LoVo (cell line): ENCODE measurements at regions not wholly inside any gene's neighbourhood (a gene's known extent, or its start where the extent isn't known, plus 50 kb on each side); places are given as distances from the start of the nearest gene placed in this dataset.
"Not testable (repeated sequence)": the region's sequence is repeated elsewhere in the genome, so short reads cannot be mapped to it uniquely, and the experiment has no call there.

Experiments used
- DNase-seq: peaks from one replicate; pipeline ENCODE4 v3.0.0-alpha.2; 2016; ENCODE audit warnings: low spot score

DNA sequence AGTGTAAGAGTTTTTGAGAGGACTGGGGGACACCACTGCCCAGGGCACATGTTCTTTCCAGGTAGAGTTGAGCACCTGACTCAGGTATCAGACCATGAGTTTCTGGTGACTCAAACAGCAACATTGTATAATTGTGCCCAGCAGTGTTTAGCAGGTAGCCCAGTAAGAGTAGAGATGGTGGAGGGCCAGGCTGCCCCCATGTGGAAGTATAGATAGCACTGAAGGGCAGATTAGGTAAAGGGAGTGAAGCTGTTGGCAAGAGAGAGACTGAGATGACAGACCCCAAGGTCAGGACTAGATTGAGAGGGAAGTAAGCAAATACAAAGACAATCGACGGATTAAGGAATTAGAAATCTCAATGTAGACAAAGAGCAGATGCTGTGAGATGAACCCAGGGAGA is 74.6 kb downstream of the TRIM42 start:
- DNase-seq, result no peak

GRCh38 chr3:140753865-140754754 is 76.2 kb downstream of the TRIM42 start:
- DNase-seq, result no peak

- DNase-seq, result no peak
These were observed 77.1 kb downstream of the TRIM42 start for GRCh38 chr3:140754936-140755335.

GRCh38 chr3:140756240-140757016 is 78.6 kb downstream of the TRIM42 start:
- no peak for DNase-seq

DNA sequence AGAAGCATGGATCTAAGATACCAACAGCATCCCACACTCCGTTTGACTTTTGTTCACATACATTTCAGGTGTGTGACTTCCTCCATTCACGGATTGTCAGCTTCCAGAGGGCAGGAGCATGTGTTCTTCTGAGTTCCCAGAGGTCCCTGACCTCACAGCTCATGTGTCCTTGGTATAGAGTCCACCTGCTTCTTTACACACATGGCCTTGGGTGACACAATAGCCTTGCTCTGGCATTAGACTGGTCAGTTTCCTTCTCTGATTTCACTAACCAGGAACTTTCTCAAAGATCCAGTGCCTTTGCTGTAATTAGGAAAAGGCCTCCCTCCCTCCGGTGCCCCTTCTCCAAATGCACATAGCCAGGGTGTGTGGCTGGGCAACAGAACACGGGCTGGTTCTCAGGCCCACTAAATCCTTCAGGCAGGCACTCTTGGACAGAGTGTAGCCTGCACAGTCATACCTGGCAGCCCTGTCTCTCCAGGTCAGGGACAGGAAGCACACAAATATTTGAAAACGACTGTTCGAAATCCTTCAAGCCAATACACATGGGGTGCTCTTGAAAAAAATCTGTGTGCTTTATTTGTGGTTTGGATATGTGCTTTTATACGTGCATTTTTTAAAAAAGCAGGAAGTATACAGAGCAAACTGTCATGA is 81.1 kb downstream of the TRIM42 start:
- DNase-seq, result no peak

GRCh38 chr3:140760324-140761075 is 82.6 kb downstream of the TRIM42 start:
- DNase-seq, result no peak

DNA sequence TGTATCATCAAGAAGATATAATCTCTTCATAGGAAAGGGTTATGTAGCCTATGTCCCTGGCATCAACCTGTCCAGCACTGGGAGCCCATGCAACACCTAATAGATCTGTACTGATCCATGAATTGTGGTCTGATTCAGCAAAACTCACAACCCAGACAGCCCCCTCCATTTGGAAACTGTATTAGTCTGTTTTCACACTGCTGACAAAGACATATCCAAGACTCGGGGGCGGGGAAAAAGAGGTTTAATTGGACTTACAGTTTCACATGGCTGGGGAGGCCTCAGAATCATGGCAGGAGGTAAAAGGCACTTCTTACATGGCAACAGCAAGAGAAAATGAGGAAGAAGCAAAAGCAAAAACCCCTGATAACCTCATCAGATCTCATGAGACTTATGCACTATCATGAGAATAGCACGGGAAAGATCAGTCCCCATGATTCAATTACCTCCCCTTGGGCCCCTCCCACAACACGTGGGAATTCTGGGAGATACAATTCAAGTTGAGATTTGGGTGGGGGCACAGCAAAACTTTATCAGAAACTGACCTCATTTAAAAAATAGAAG is 83.3 kb downstream of the TRIM42 start:
- DNase-seq, result no peak

DNA sequence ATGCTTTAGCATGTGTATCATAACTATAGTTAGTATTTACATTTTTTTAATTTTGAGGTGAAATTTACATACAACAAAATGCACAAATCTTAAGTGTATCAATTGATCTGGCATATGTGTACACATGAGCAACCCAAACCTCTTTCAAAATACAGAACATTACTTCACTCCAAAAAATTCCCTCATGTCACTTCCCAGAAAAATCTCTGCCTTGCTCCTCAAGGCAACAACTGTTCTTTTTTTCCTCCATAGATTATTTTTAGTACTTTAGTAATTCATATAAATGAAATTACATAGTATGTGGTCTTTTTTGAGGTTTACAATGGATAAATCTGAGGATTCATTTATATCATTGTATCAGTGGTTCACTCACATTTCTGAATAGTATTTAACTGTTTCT is 84.9 kb downstream of the TRIM42 start:
- DNase-seq, result no peak

DNA sequence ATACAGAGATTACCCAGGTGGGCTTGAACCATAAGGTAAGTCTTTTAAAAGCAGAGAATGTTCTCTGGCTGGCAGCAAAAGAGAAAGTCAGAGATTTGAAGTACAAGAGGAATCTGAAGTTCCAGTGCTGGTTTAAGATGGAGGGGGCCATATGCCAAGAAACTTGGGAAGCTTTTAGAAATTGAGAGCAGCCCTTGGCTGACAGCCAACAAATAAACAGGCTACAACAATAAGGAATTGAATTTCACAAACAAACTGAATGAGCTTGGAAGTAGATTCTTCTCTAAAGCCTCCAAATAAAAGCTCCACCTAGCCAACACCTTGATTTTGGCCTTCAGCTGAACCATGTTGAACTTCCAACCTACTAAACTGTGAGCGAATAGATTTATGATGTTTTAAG is 85.7 kb downstream of the TRIM42 start:
- no peak for DNase-seq

DNA sequence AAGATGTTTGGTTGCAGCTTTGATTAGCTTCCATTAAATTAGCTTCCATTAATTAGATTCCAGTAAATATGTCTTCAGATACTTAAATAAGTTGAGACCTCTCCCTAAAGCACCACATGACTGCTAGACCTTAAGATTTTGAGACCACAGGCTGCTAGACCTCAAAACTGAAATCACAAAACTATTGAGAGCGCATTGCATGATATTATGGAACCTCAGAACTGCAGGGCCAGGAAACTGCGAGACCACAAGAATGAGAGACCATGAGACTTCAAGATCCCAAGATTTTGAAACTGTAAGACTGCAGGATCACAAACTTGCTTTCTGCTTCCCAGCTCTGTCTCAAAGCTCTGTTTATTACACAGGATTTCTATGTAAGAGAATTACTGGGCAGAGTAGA is 87.4 kb downstream of the TRIM42 start:
- no peak for DNase-seq

GRCh38 chr3:140766465-140766864 is 88.6 kb downstream of the TRIM42 start:
- no peak for DNase-seq

- no peak for DNase-seq
These were observed 89.7 kb downstream of the TRIM42 start for GRCh38 chr3:140767566-140767965.

DNA sequence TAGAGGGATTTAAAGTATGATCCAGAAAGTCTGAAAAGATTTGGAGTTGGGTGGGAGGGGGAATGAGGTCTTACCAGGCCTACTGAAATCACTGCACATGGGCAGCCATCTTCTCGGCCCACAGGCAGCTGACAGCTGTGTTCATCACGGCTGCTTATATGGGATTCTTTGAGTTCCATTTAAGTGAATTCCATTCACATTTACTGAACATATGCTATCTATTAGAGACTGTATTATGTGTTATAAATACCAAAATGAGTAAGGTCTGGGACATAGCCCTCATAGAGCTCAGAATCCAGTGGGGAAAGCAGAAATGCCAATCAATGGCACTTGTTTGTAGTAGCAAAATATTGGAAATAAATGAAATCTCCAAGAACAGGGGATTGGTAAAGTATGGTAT is 91.1 kb downstream of the TRIM42 start:
- no peak for DNase-seq

DNA sequence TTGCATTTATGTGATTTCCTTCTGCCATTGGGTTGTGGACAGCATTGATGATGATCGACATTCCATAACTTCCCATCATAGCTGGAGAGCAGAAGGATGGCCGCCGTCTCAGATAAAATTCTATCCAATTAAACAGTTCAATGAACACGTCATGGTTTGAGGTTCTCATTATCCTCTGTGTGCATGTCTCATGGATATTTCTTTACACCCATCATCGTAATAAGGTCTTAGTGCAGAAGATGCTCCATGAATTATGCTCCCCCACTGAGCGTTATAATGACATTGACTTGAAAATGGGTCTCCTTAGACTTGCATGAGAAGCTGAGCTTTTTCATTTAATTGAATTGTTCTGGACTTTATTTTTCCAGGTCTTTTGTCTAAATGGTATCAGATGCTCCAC is 92.1 kb downstream of the TRIM42 start:
- DNase-seq, result no peak

- no peak for DNase-seq
These were observed 93.3 kb downstream of the TRIM42 start for GRCh38 chr3:140770977-140771667.

DNA sequence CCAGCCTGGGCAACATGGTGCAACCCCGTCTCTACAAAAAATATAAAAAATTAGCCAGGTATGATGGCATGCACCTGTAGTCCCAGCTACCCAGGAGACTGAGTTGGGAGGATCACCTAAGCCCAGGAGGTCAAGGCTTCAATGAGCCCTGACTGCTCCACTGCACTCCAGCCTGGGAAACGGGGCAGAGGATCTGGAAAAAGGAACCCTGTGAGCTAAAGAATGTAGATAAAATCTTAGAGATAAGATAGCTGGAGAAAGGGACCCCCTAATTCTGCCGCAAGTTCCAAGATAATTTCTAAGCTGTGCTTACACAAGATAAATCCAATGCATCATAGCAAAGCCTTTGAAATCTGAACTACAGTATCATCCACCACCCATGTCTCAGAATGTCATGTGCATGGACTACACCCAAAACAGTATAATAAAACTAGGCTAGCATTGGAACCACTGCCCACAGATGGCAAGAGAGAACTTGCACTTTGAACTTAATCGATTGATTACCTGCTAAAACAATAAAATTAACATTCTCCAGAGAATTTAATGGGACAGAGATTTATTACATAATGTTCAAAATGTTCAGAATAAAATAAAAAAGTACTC is 99.9 kb downstream of the TRIM42 start:
- DNase-seq, result no peak

DNA sequence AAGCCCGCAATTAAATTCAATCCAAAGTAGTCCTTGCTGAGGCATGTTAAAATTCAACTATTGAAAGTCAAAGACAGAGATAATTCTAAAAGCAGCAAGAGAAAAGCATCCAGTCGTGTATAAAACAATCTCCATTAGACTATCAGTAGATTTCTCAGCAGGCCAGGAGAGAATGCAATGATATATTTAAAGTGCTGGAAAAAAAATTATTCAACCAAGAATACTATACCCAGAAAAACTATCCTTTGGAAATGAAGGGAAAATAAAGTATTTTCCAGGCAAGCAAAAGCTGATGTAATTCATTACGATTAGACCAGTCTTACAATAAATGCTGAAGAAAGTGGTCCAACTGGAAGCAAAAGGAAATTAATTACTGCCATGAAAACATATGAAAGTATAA is 113.5 kb downstream of the TRIM42 start:
- DNase-seq, result no peak

- DNase-seq, result no peak
These were observed 116.6 kb downstream of the TRIM42 start for GRCh38 chr3:140794507-140794906.

DNA sequence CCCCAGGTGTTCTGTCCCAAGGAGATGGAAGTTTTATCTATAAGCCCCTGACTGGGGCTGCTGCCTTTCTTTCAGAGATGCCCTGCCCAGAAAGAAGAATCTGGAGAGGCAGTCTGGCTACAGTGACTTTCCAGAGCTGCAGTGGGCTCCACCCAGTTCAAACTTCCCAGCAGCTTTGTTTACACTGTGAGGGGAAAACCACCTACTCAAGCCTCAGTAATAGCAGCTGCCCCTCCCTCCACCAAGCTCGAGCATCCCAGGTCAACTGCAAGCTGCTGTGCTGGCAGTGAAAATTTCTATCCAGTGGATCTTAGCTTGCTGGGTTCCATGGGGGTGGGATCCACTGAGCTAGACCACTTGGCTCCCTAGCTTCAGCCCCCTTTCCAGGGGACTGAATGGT is 125.0 kb downstream of the TRIM42 start:
- DNase-seq, result not testable (repeated sequence)

DNA sequence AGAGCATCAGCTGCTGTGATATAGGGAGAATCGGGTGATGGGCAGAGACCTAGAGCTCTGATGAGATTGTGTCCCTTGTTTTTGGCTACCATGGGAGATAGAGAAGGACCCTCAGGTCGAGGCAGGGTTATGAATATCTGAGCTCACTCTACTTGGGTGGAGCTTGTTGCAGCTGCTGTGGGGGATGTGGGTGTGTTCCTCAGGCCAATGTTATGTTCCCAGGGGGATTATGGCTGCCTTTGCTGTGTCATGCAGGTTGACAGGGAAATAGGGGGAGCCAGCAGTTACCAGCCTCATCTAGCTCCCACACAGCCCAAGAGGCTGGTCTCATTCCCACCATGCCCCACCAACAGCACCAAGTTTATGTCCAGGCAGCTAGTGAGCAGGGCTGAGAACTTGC is 131.5 kb downstream of the TRIM42 start:
- DNase-seq, result no peak
